H9 (cell line): ENCODE measurements at regions not wholly inside any gene's neighbourhood (a gene's known extent, or its start where the extent isn't known, plus 50 kb on each side); places are given as distances from the start of the nearest gene placed in this dataset.
A peak's percentile ranks its signal among the peaks of the same experiment; 100 is the strongest.

Experiments used
- DNase-seq: peaks from one replicate; pipeline ENCODE4 v3.0.0-alpha.2; 2017
- H2AFZ ChIP-seq: one replicate; pipeline ENCODE4 v1.6.1; 2013; ENCODE audit warnings: mild to moderate bottlenecking, low read length, control low read depth, moderate library complexity
- H2AK5ac ChIP-seq: 2 replicates; pipeline ENCODE4 v1.6.1; 2013; ENCODE audit warnings: low read length, control low read depth, mixed read lengths; ENCODE audit not compliant: insufficient read length
- H2BK120ac ChIP-seq: one replicate; pipeline ENCODE4 v1.6.1; 2013; ENCODE audit warnings: low read depth, mild to moderate bottlenecking, low read length, control low read depth, inconsistent platforms; ENCODE audit not compliant: poor library complexity, severe bottlenecking
- H2BK12ac ChIP-seq: 2 replicates; pipeline ENCODE4 v1.6.1; 2013; ENCODE audit warnings: low read length, control low read depth, mixed read lengths, low read depth; ENCODE audit not compliant: insufficient read length
- H2BK15ac ChIP-seq: 2 replicates; pipeline ENCODE4 v1.6.1; 2013; ENCODE audit warnings: low read depth, low read length, control low read depth
- H2BK20ac ChIP-seq: one replicate; pipeline ENCODE4 v1.6.1; 2013; ENCODE audit warnings: low read depth, mild to moderate bottlenecking, low read length, control low read depth, inconsistent platforms; ENCODE audit not compliant: poor library complexity, severe bottlenecking
- H2BK5ac ChIP-seq: 2 replicates; pipeline ENCODE4 v1.6.1; 2013; ENCODE audit warnings: low read length, control low read depth, mixed read lengths; ENCODE audit not compliant: insufficient read length
- H3K14ac ChIP-seq: 2 replicates; pipeline ENCODE4 v1.6.1; 2013; ENCODE audit warnings: low read length, control low read depth; ENCODE audit not compliant: insufficient read depth
- H3K18ac ChIP-seq: 2 replicates; pipeline ENCODE4 v1.6.1; 2013; ENCODE audit warnings: low read depth, mild to moderate bottlenecking, mixed read lengths, low read length, control low read depth; ENCODE audit not compliant: insufficient read length
- H3K23ac ChIP-seq: 2 replicates; pipeline ENCODE4 v1.6.1; 2013; ENCODE audit warnings: low read length, control low read depth, mixed read lengths, low read depth; ENCODE audit not compliant: insufficient read length
- H3K23me2 ChIP-seq: 2 replicates; pipeline ENCODE4 v1.6.1; 2013; ENCODE audit warnings: low read depth, mild to moderate bottlenecking, mixed read lengths, low read length, control low read depth; ENCODE audit not compliant: insufficient read length, poor library complexity, severe bottlenecking
- H3K27ac ChIP-seq: 2 replicates; pipeline ENCODE4 v1.5.1; 2013; ENCODE audit warnings: low read length, control low read depth, mixed read lengths, low read depth; ENCODE audit not compliant: insufficient read length
- H3K27me3 ChIP-seq: 2 replicates; pipeline ENCODE4 v1.6.1; 2013; ENCODE audit warnings: low read length, control low read depth, inconsistent platforms; ENCODE audit not compliant: insufficient read depth
- H3K4ac ChIP-seq: 2 replicates; pipeline ENCODE4 v1.6.1; 2013; ENCODE audit warnings: low read depth, mild to moderate bottlenecking, control low read depth, inconsistent platforms, low read length, moderate library complexity
- H3K4me1 ChIP-seq: 2 replicates; pipeline ENCODE4 v1.6.1; 2013; ENCODE audit warnings: low read length, control low read depth, inconsistent platforms; ENCODE audit not compliant: insufficient read depth
- H3K4me2 ChIP-seq: 2 replicates; pipeline ENCODE4 v1.6.1; 2013; ENCODE audit warnings: low read length, control low read depth, mixed read lengths; ENCODE audit not compliant: insufficient read length, insufficient read depth
- H3K56ac ChIP-seq: 2 replicates; pipeline ENCODE4 v1.6.1; 2013; ENCODE audit warnings: low read depth, mild to moderate bottlenecking, mixed read lengths, low read length, control low read depth; ENCODE audit not compliant: insufficient read length
- H3K79me1 ChIP-seq: 2 replicates; pipeline ENCODE4 v1.6.1; 2013; ENCODE audit warnings: low read depth, mild to moderate bottlenecking, moderate library complexity, low read length, control low read depth, inconsistent platforms; ENCODE audit not compliant: insufficient read depth, poor library complexity, severe bottlenecking
- H3K79me2 ChIP-seq: 2 replicates; pipeline ENCODE4 v1.6.1; 2013; ENCODE audit warnings: low read length, control low read depth, inconsistent platforms; ENCODE audit not compliant: insufficient read depth
- H3K9ac ChIP-seq: 2 replicates; pipeline ENCODE4 v1.6.1; 2013; ENCODE audit warnings: low read length, control low read depth, mixed read lengths; ENCODE audit not compliant: insufficient read length; ENCODE audit errors: extremely low read depth
- H3K9me3 ChIP-seq: one replicate; pipeline ENCODE4 v1.6.1; 2013; ENCODE audit warnings: low read depth, low read length, inconsistent platforms; ENCODE audit not compliant: control insufficient read depth
- H3T11ph ChIP-seq: one replicate; pipeline ENCODE4 v1.6.1; 2013; ENCODE audit warnings: mild to moderate bottlenecking, low read length, control low read depth, inconsistent platforms
- H4K20me1 ChIP-seq: one replicate; pipeline ENCODE4 v1.6.1; 2013; ENCODE audit not compliant: control insufficient read depth, insufficient read length, insufficient read depth
- H4K5ac ChIP-seq: 2 replicates; pipeline ENCODE4 v1.6.1; 2013; ENCODE audit warnings: low read depth, mild to moderate bottlenecking, mixed read lengths, low read length, control low read depth; ENCODE audit not compliant: insufficient read length
- H4K8ac ChIP-seq: replicated peaks from 2 replicates; pipeline ENCODE4 v1.6.1; 2013; ENCODE audit warnings: low read length, control low read depth, mixed read lengths, low read depth; ENCODE audit not compliant: insufficient read length
- H4K91ac ChIP-seq: 2 replicates; pipeline ENCODE4 v1.6.1; 2013; ENCODE audit warnings: low read depth, mild to moderate bottlenecking, moderate library complexity, mixed read lengths, low read length, control low read depth; ENCODE audit not compliant: insufficient read length
- H3K27ac Mint-ChIP-seq, 3 experiments: 2 replicates in 2 of 3; 3 replicates in 1 of 3; pipeline ENCODE4 v1.8.0; 2020 to 2021; ENCODE audit warnings: mixed read lengths in 3 of 3, mild to moderate bottlenecking in 1 of 3, moderate library complexity in 1 of 3
- H3K27me3 Mint-ChIP-seq: 2 replicates; pipeline ENCODE4 v1.8.0; 2021; ENCODE audit warnings: low read depth, mild to moderate bottlenecking, moderate library complexity, mixed read lengths
- H3K36me3 Mint-ChIP-seq, 3 experiments: 2 replicates in 2 of 3; 3 replicates in 1 of 3; pipeline ENCODE4 v1.8.0; 2020 to 2021; ENCODE audit warnings: low read depth in 3 of 3, mixed read lengths in 3 of 3; ENCODE audit not compliant: insufficient read depth in 1 of 3
- H3K4me1 Mint-ChIP-seq, 2 experiments: 2 replicates each; pipeline ENCODE4 v1.8.0; 2020; ENCODE audit warnings: mixed read lengths in 2 of 2
- H3K4me3 Mint-ChIP-seq, 2 experiments: 2 replicates in 1 of 2; 3 replicates in 1 of 2; pipeline ENCODE4 v1.8.0; 2020 to 2021; ENCODE audit warnings: mild to moderate bottlenecking in 2 of 2, mixed read lengths in 2 of 2, moderate library complexity in 1 of 2
- H3K9me3 Mint-ChIP-seq, 2 experiments: 2 replicates in 1 of 2; 3 replicates in 1 of 2; pipeline ENCODE4 v1.8.0; 2020; ENCODE audit warnings: mild to moderate bottlenecking in 2 of 2, mixed read lengths in 2 of 2, moderate library complexity in 1 of 2
- WGBS: extraction: QIAGEN DNeasy Blood & Tissue Kit; methylation state at CpG from one replicate; pipeline ENCODE4 v1.1.7; 2013; ENCODE audit warnings: missing lambda C conversion rate, low lambda C conversion rate, mixed read lengths; ENCODE audit not compliant: insufficient read length; ENCODE audit errors: extremely low coverage; 5-methylcytosine and 5-hydroxymethylcytosine counted together
- TF ChIP-seq, protein P1 (sequence below): fragments of 200-600 bp; sonication (generic); conservative IDR thresholded peaks from 3 replicates; pipeline ENCODE4 v1.8.0; 2021; ENCODE audit warnings: antibody characterized with exemption, mild to moderate bottlenecking

DNA sequence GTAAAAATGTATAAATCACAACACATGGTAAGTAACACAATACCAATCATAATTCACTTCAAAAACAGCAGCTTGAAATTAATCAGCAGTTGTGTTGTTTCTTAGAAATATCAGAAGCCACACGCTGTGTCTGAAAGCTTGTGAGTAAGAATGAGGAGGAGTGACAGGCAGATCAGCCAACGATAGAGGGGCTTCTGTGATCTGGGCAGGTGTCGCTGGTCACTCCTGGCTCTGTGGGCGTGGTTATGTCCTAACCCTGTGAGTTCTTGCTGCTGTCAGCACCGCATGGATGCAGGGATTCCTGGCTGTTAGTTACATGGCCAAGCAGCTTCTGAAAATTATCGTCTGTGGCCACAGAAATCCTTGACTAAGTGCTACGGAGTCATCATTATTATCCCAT is 123.4 kb downstream of the SLC25A47 start:
- no peaks in the 10 kb centered on the region for H3K79me2 ChIP-seq
- H3K23me2 ChIP-seq = no peaks in the 10 kb centered on the region
- H2BK12ac ChIP-seq = no peak overlapping the region
- no peaks in the 10 kb centered on the region for H3K79me1 ChIP-seq
- H3K36me3 Mint-ChIP-seq = no peaks in the 10 kb centered on the region
- no peak overlapping the region for H2AK5ac ChIP-seq
- no peak overlapping the region for H3T11ph ChIP-seq
- no peak overlapping the region for H3K14ac ChIP-seq
- H3K9me3 ChIP-seq = no peaks in the 10 kb centered on the region
- H4K8ac ChIP-seq = no peak overlapping the region
- no peaks in the 10 kb centered on the region for H3K27me3 ChIP-seq
- no peaks in the 10 kb centered on the region for H3K9me3 Mint-ChIP-seq
- no peak overlapping the region for H3K4ac ChIP-seq
- peaks cover 25 to 30% of the 10 kb centered on the region in 2 experiments for H3K4me1 Mint-ChIP-seq
- no peak overlapping the region for H2BK5ac ChIP-seq
- no peak overlapping the region for H3K4me2 ChIP-seq
- H4K5ac ChIP-seq = no peak overlapping the region
- no peak overlapping the region for H2BK120ac ChIP-seq
- no peaks in the 10 kb centered on the region for H3K27me3 Mint-ChIP-seq
- WGBS = no CpG with 5 or more reads among the region's 7 CpGs
- H3K4me1 ChIP-seq = peaks cover 2% of the 10 kb centered on the region; the same call in 1 of the 2 replicates
- H3K18ac ChIP-seq = no peak overlapping the region
- no peak overlapping the region for H3K56ac ChIP-seq
- H3K4me3 Mint-ChIP-seq = no peak overlapping the region
- no peak overlapping the region for H3K27ac ChIP-seq
- peak; percentile 89 for DNase-seq
- H4K20me1 ChIP-seq = no peaks in the 10 kb centered on the region
- H2BK15ac ChIP-seq = no peak overlapping the region
- H4K91ac ChIP-seq = no peak overlapping the region
- no peak overlapping the region for H2BK20ac ChIP-seq
- H2AFZ ChIP-seq = no peak overlapping the region
- TF ChIP-seq, protein P1, sequence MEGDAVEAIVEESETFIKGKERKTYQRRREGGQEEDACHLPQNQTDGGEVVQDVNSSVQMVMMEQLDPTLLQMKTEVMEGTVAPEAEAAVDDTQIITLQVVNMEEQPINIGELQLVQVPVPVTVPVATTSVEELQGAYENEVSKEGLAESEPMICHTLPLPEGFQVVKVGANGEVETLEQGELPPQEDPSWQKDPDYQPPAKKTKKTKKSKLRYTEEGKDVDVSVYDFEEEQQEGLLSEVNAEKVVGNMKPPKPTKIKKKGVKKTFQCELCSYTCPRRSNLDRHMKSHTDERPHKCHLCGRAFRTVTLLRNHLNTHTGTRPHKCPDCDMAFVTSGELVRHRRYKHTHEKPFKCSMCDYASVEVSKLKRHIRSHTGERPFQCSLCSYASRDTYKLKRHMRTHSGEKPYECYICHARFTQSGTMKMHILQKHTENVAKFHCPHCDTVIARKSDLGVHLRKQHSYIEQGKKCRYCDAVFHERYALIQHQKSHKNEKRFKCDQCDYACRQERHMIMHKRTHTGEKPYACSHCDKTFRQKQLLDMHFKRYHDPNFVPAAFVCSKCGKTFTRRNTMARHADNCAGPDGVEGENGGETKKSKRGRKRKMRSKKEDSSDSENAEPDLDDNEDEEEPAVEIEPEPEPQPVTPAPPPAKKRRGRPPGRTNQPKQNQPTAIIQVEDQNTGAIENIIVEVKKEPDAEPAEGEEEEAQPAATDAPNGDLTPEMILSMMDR = no peak
- no peak overlapping the region for H3K23ac ChIP-seq
- no peak overlapping the region for H3K27ac Mint-ChIP-seq
- H3K9ac ChIP-seq = no peak overlapping the region
